Progenitor cell of endocrine pancreas (in vitro differentiated cells): ENCODE measurements at regions not wholly inside any gene's neighbourhood (a gene's known extent, or its start where the extent isn't known, plus 50 kb on each side); places are given as distances from the start of the nearest gene placed in this dataset.
A peak's percentile ranks its signal among the peaks of the same experiment; 100 is the strongest.

Experiments
- DNase-seq: peaks from one replicate; pipeline ENCODE4 v3.0.0; 2021; ENCODE audit warnings: low spot score; ENCODE audit not compliant: unreplicated experiment
- H3K27ac Mint-ChIP-seq: 2 replicates; pipeline ENCODE4 v1.8.0; 2021; ENCODE audit warnings: mild to moderate bottlenecking, moderate library complexity, mixed read lengths
- H3K27me3 Mint-ChIP-seq: 2 replicates; pipeline ENCODE4 v1.8.0; 2021; ENCODE audit warnings: mixed read lengths
- H3K36me3 Mint-ChIP-seq: 2 replicates; pipeline ENCODE4 v1.8.0; 2022; ENCODE audit warnings: mixed read lengths; ENCODE audit not compliant: insufficient read depth
- H3K4me1 Mint-ChIP-seq: 2 replicates; pipeline ENCODE4 v1.8.0; 2021; ENCODE audit warnings: low read depth, mixed read lengths
- H3K4me3 Mint-ChIP-seq: 2 replicates; pipeline ENCODE4 v1.8.0; 2021; ENCODE audit warnings: low read depth, mild to moderate bottlenecking, moderate library complexity, mixed read lengths
- H3K9me3 Mint-ChIP-seq: 2 replicates; pipeline ENCODE4 v1.8.0; 2021; ENCODE audit warnings: low read depth, mixed read lengths
- CTCF ChIP-seq: fragments of 200-600 bp; sonication (generic); IDR thresholded peaks from one replicate; pipeline ENCODE4 v1.5.0; 2021; ENCODE audit warnings: antibody characterized with exemption, mild to moderate bottlenecking; ENCODE audit not compliant: unreplicated experiment

GRCh38 chr10:121413951-121414350, 184.3 kb downstream of the FGFR2 start:
- Mint-ChIP-seq H3K27me3 (no peaks in the 10 kb centered on the region), H3K27ac (no peak overlapping the region), H3K9me3 (no peaks in the 10 kb centered on the region), H3K4me3 (no peak overlapping the region), H3K4me1 (peaks cover 28% of the 10 kb centered on the region), H3K36me3 (no peaks in the 10 kb centered on the region)
- DNase-seq, result no peak
- TF ChIP-seq CTCF, result no peak

GRCh38 chr10:121414366-121415062, 183.7 kb downstream of the FGFR2 start:
- Mint-ChIP-seq H3K4me1 (peaks cover 28% of the 10 kb centered on the region), H3K4me3 (no peak overlapping the region), H3K9me3 (no peaks in the 10 kb centered on the region), H3K27me3 (no peaks in the 10 kb centered on the region), H3K27ac (peak overlapping the region; percentile 83), H3K36me3 (no peaks in the 10 kb centered on the region)
- no peak for TF ChIP-seq CTCF
- no peak for DNase-seq

- no peaks in the 10 kb centered on the region for H3K27me3 Mint-ChIP-seq
- H3K9me3 Mint-ChIP-seq, result no peaks in the 10 kb centered on the region
- no peak for DNase-seq
- peak overlapping the region; percentile 81 for H3K27ac Mint-ChIP-seq
- no peak for TF ChIP-seq CTCF
- peaks cover 25% of the 10 kb centered on the region for H3K4me1 Mint-ChIP-seq
- H3K4me3 Mint-ChIP-seq, result no peak overlapping the region
- no peaks in the 10 kb centered on the region for H3K36me3 Mint-ChIP-seq
Measured at GRCh38 chr10:121415063-121415399, 183.2 kb downstream of the FGFR2 start.

GRCh38 chr10:121416071-121416470, 182.2 kb downstream of the FGFR2 start:
- Mint-ChIP-seq H3K4me1 (peaks cover 19% of the 10 kb centered on the region), H3K27ac (no peak overlapping the region), H3K36me3 (no peaks in the 10 kb centered on the region), H3K4me3 (no peak overlapping the region), H3K27me3 (no peaks in the 10 kb centered on the region), H3K9me3 (peaks cover 4% of the 10 kb centered on the region)
- TF ChIP-seq CTCF, result no peak
- DNase-seq, result no peak

- Mint-ChIP-seq H3K36me3 (no peaks in the 10 kb centered on the region), H3K9me3 (peaks cover 4% of the 10 kb centered on the region), H3K27me3 (no peaks in the 10 kb centered on the region), H3K27ac (no peak overlapping the region), H3K4me1 (peaks cover 24% of the 10 kb centered on the region), H3K4me3 (no peak overlapping the region)
- TF ChIP-seq CTCF, result no peak
- no peak for DNase-seq
Measured at GRCh38 chr10:121417298-121417697, 180.9 kb downstream of the FGFR2 start.
